ENCODE measurements at regions not wholly inside any gene's neighbourhood (a gene's known extent, or its start where the extent isn't known, plus 50 kb on each side); places are given as distances from the start of the nearest gene placed in this dataset.

- H3K9ac ChIP-seq (ENCODE audit: low read depth, low read length): no peak overlapping the region
- H3K4me1 ChIP-seq (ENCODE audit: control insufficient read depth, insufficient read depth, low read length): no peaks in the 10 kb centered on the region
- no peaks in the 10 kb centered on the region for H3K36me3 ChIP-seq (ENCODE audit: control insufficient read depth, insufficient read depth, low read length)
- H3K9me3 ChIP-seq (ENCODE audit: control insufficient read depth, insufficient read depth, low read length): no peaks in the 10 kb centered on the region
- no peak overlapping the region for H3K4me3 ChIP-seq (ENCODE audit: low read depth, low read length)
- no peaks in the 10 kb centered on the region for H3K27me3 ChIP-seq (ENCODE audit: control insufficient read depth, insufficient read depth, low read length)
Measured at GRCh38 chr18:67876871-67877270, 360.4 kb upstream of the DSEL start.

DNA sequence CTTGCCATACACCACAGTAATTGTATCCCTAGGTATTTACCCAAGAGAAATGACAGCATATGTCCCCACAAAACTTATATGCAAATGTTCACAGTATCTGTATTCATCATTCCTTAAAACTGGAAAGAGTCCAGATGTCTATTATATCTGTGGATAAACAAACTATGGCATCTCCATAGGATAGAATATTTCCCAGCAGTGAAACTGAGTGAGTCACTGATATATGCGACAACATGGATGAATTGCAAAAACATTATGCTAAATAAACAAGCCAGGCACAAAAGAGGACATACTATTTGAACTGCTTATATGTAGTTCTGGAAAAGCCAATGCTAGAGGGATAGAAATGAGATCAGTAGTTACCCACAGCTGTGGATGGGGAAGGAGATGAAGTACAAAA, 359.4 kb upstream of the DSEL start:
- no peaks in the 10 kb centered on the region for H3K9me3 ChIP-seq (ENCODE audit: control insufficient read depth, insufficient read depth, low read length)
- no peaks in the 10 kb centered on the region for H3K36me3 ChIP-seq (ENCODE audit: control insufficient read depth, insufficient read depth, low read length)
- H3K4me1 ChIP-seq (ENCODE audit: control insufficient read depth, insufficient read depth, low read length): no peaks in the 10 kb centered on the region
- H3K27me3 ChIP-seq (ENCODE audit: control insufficient read depth, insufficient read depth, low read length): no peaks in the 10 kb centered on the region
- H3K4me3 ChIP-seq (ENCODE audit: low read depth, low read length): no peak overlapping the region
- no peak overlapping the region for H3K9ac ChIP-seq (ENCODE audit: low read depth, low read length)

DNA sequence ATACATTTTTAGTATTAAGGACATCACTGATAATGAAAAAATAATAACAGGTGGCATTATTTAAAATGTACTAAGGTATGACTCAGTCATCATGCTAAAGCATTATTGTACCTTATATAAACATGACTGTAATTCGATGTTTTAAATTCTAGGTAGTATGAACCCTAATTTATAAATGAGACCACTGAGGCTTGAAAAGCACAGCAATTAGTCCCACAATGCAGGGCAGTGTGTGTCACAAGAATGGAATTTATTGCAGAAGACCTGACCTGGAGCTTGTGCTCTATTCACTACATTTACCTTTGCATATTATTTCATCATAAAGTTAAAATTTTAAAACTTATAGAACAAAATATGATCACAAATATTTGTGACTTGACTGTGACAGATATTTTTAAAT, 358.5 kb upstream of the DSEL start:
- Histone ChIP-seq H3K4me3 (ENCODE audit: low read depth, low read length) (no peak overlapping the region), H3K9ac (ENCODE audit: low read depth, low read length) (no peak overlapping the region), H3K4me1 (ENCODE audit: control insufficient read depth, insufficient read depth, low read length) (no peaks in the 10 kb centered on the region)

DNA sequence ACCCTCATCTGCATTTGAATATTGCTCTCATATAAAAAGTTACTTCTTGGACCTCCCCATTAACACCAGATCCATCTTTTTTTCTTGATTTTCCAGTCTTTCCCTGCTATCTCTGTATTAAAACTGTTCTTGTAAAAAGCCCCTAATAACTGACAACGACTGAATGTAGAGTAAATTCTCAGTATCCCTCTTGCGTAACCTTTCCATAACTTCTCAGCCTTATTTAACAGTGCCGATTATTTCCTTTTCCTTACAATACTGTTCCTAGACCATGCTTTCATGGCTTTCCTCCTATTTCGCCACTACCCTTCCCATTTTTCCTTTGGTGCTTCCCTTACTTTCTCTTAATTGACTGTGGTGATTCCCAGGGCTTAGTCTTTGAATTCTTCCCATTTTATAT, 348.9 kb upstream of the DSEL start:
- H3K4me1 ChIP-seq (ENCODE audit: control insufficient read depth, insufficient read depth, low read length): no peaks in the 10 kb centered on the region
- H3K4me3 ChIP-seq (ENCODE audit: low read depth, low read length): no peak overlapping the region
- no peaks in the 10 kb centered on the region for H3K9me3 ChIP-seq (ENCODE audit: control insufficient read depth, insufficient read depth, low read length)
- no peaks in the 10 kb centered on the region for H3K27me3 ChIP-seq (ENCODE audit: control insufficient read depth, insufficient read depth, low read length)
- H3K9ac ChIP-seq (ENCODE audit: low read depth, low read length): no peak overlapping the region
- H3K36me3 ChIP-seq (ENCODE audit: control insufficient read depth, insufficient read depth, low read length): no peaks in the 10 kb centered on the region

More for the DNA sequence above, 358.5 kb upstream of the DSEL start:
- Histone ChIP-seq H3K36me3 (ENCODE audit: control insufficient read depth, insufficient read depth, low read length) (no peaks in the 10 kb centered on the region), H3K9me3 (ENCODE audit: control insufficient read depth, insufficient read depth, low read length) (no peaks in the 10 kb centered on the region), H3K27me3 (ENCODE audit: control insufficient read depth, insufficient read depth, low read length) (no peaks in the 10 kb centered on the region)

GRCh38 chr18:67864677-67865340, 348.3 kb upstream of the DSEL start:
- Histone ChIP-seq H3K36me3 (ENCODE audit: control insufficient read depth, insufficient read depth, low read length) (no peaks in the 10 kb centered on the region), H3K9ac (ENCODE audit: low read depth, low read length) (no peak overlapping the region), H3K4me1 (ENCODE audit: control insufficient read depth, insufficient read depth, low read length) (no peaks in the 10 kb centered on the region), H3K9me3 (ENCODE audit: control insufficient read depth, insufficient read depth, low read length) (no peaks in the 10 kb centered on the region), H3K4me3 (ENCODE audit: low read depth, low read length) (no peak overlapping the region), H3K27me3 (ENCODE audit: control insufficient read depth, insufficient read depth, low read length) (no peaks in the 10 kb centered on the region)

DNA sequence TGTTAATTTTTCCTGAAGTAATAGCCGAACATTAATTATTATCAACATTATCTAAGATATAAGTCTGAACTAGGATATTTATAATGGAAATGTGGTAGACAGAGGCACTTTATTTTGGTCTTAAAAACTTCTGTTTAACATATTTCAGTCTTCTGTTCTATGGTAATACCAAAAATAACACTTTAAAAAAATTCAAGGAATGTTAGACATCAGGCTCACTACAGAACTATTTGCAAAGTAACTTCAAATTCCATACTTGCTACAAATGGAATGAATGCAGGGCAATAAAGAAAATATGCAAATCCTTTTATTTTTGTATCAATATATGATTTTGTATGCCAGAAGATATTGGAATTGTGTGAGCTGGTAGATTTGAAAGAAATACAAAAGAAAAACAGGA, 345.5 kb upstream of the DSEL start:
- no peak overlapping the region for H3K4me3 ChIP-seq (ENCODE audit: low read depth, low read length)
- H3K9me3 ChIP-seq (ENCODE audit: control insufficient read depth, insufficient read depth, low read length): no peaks in the 10 kb centered on the region
- no peaks in the 10 kb centered on the region for H3K4me1 ChIP-seq (ENCODE audit: control insufficient read depth, insufficient read depth, low read length)
- no peak overlapping the region for H3K9ac ChIP-seq (ENCODE audit: low read depth, low read length)
- no peaks in the 10 kb centered on the region for H3K36me3 ChIP-seq (ENCODE audit: control insufficient read depth, insufficient read depth, low read length)
- no peaks in the 10 kb centered on the region for H3K27me3 ChIP-seq (ENCODE audit: control insufficient read depth, insufficient read depth, low read length)

GRCh38 chr18:67854340-67854739, 337.8 kb upstream of the DSEL start:
- Histone ChIP-seq H3K4me3 (ENCODE audit: low read depth, low read length) (no peak overlapping the region), H3K36me3 (ENCODE audit: control insufficient read depth, insufficient read depth, low read length) (no peaks in the 10 kb centered on the region), H3K9me3 (ENCODE audit: control insufficient read depth, insufficient read depth, low read length) (no peaks in the 10 kb centered on the region), H3K9ac (ENCODE audit: low read depth, low read length) (no peak overlapping the region), H3K27me3 (ENCODE audit: control insufficient read depth, insufficient read depth, low read length) (no peaks in the 10 kb centered on the region), H3K4me1 (ENCODE audit: control insufficient read depth, insufficient read depth, low read length) (no peaks in the 10 kb centered on the region)

- Histone ChIP-seq H3K9ac (ENCODE audit: low read depth, low read length) (no peak overlapping the region), H3K4me1 (ENCODE audit: control insufficient read depth, insufficient read depth, low read length) (no peaks in the 10 kb centered on the region), H3K4me3 (ENCODE audit: low read depth, low read length) (no peak overlapping the region), H3K36me3 (ENCODE audit: control insufficient read depth, insufficient read depth, low read length) (no peaks in the 10 kb centered on the region), H3K9me3 (ENCODE audit: control insufficient read depth, insufficient read depth, low read length) (no peaks in the 10 kb centered on the region), H3K27me3 (ENCODE audit: control insufficient read depth, insufficient read depth, low read length) (no peaks in the 10 kb centered on the region)
Measured at GRCh38 chr18:67846422-67847098, 330.0 kb upstream of the DSEL start.

DNA sequence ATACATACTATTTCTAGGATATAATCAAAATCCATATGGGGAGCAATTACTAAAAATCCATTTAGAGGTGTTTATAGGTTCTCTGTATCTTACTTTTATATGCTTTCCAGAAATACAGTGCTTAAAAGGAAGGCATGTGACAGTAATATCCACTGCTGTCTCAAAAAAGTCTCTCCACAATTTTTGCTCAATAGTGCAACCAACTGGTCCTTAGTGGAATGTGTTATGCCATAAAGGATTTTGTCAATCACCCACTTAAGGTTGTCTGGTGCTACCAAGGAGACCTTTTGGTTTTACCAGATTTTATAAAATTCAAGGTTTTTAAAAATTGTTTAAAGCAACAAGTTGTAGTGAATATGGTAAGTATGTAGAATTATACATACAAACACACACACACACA, 328.5 kb upstream of the DSEL start:
- H3K27me3 ChIP-seq (ENCODE audit: control insufficient read depth, insufficient read depth, low read length): no peaks in the 10 kb centered on the region
- H3K4me3 ChIP-seq (ENCODE audit: low read depth, low read length): no peak overlapping the region
- H3K9me3 ChIP-seq (ENCODE audit: control insufficient read depth, insufficient read depth, low read length): no peaks in the 10 kb centered on the region
- no peak overlapping the region for H3K9ac ChIP-seq (ENCODE audit: low read depth, low read length)
- no peaks in the 10 kb centered on the region for H3K4me1 ChIP-seq (ENCODE audit: control insufficient read depth, insufficient read depth, low read length)
- H3K36me3 ChIP-seq (ENCODE audit: control insufficient read depth, insufficient read depth, low read length): no peaks in the 10 kb centered on the region

DNA sequence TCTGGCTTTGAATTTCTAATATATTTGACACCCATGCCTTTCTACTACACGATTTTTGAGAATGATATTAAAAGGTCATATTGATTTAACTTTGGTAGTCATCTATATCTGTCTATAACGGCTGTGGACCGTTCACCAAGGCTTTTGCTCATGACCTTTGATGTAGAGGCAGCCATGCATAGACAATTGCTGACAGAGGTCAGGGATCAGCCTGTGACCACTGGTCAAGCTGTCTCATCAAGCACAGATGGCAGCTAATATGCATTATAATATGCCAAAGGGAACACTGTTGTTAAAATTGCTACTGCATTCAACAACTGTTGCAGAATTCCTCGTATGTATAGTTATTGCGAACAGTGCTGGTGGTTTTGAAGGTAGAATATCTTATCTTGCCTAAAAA, 323.9 kb upstream of the DSEL start:
- no peaks in the 10 kb centered on the region for H3K9me3 ChIP-seq (ENCODE audit: control insufficient read depth, insufficient read depth, low read length)
- H3K36me3 ChIP-seq (ENCODE audit: control insufficient read depth, insufficient read depth, low read length): no peaks in the 10 kb centered on the region
- H3K4me3 ChIP-seq (ENCODE audit: low read depth, low read length): no peak overlapping the region
- H3K9ac ChIP-seq (ENCODE audit: low read depth, low read length): no peak overlapping the region
- no peaks in the 10 kb centered on the region for H3K27me3 ChIP-seq (ENCODE audit: control insufficient read depth, insufficient read depth, low read length)
- no peaks in the 10 kb centered on the region for H3K4me1 ChIP-seq (ENCODE audit: control insufficient read depth, insufficient read depth, low read length)

DNA sequence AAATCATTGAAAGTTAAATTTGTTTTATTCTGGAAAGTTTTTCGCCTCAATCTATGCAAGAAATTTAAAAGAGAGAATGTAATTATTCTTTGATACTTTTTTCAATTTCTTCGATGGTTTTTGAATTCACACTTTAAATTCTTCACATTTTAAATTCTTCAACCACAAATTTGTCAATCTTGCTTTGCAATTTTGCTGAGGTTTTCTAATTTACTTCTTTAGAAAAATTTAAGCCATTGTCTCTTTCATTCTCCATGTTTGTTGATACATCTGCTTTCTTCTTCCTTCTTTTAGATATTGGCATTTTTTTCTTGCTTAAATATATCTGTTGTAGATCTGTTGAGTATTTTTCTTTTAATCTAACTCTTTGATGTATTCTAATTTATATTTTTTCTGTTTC, 301.9 kb upstream of the DSEL start:
- no peaks in the 10 kb centered on the region for H3K9me3 ChIP-seq (ENCODE audit: control insufficient read depth, insufficient read depth, low read length)
- no peak overlapping the region for H3K4me3 ChIP-seq (ENCODE audit: low read depth, low read length)
- no peaks in the 10 kb centered on the region for H3K4me1 ChIP-seq (ENCODE audit: control insufficient read depth, insufficient read depth, low read length)
- H3K36me3 ChIP-seq (ENCODE audit: control insufficient read depth, insufficient read depth, low read length): no peaks in the 10 kb centered on the region
- H3K9ac ChIP-seq (ENCODE audit: low read depth, low read length): no peak overlapping the region
- no peaks in the 10 kb centered on the region for H3K27me3 ChIP-seq (ENCODE audit: control insufficient read depth, insufficient read depth, low read length)

GRCh38 chr18:67815280-67815679, 298.8 kb upstream of the DSEL start:
- H3K27me3 ChIP-seq (ENCODE audit: control insufficient read depth, insufficient read depth, low read length): no peaks in the 10 kb centered on the region
- no peaks in the 10 kb centered on the region for H3K4me1 ChIP-seq (ENCODE audit: control insufficient read depth, insufficient read depth, low read length)
- H3K36me3 ChIP-seq (ENCODE audit: control insufficient read depth, insufficient read depth, low read length): no peaks in the 10 kb centered on the region
- no peaks in the 10 kb centered on the region for H3K9me3 ChIP-seq (ENCODE audit: control insufficient read depth, insufficient read depth, low read length)
- H3K4me3 ChIP-seq (ENCODE audit: low read depth, low read length): no peak overlapping the region
- no peak overlapping the region for H3K9ac ChIP-seq (ENCODE audit: low read depth, low read length)
